Brain microvascular endothelial cell (primary cell): ENCODE measurements at regions not wholly inside any gene's neighbourhood (a gene's known extent, or its start where the extent isn't known, plus 50 kb on each side); places are given as distances from the start of the nearest gene placed in this dataset.

Experiments
- DNase-seq: peaks from one replicate; pipeline ENCODE4 v3.0.0-alpha.2; 2020
- H3K27ac ChIP-seq: fragments of 250-450 bp; sonication (Bioruptor Pico); 2 replicates; pipeline ENCODE4 v1.5.1; 2020; ENCODE audit warnings: mild to moderate bottlenecking, moderate library complexity
- H3K27me3 ChIP-seq: fragments of 250-450 bp; sonication (Bioruptor Pico); replicated peaks from 2 replicates; pipeline ENCODE4 v1.5.1; 2020; ENCODE audit warnings: mild to moderate bottlenecking
- H3K36me3 ChIP-seq: fragments of 250-450 bp; sonication (Bioruptor Pico); replicated peaks from 2 replicates; pipeline ENCODE4 v1.5.1; 2020; ENCODE audit warnings: mild to moderate bottlenecking
- H3K4me3 ChIP-seq: 2 replicates; pipeline ENCODE4 v1.5.1; 2011; ENCODE audit warnings: low read depth, mild to moderate bottlenecking, control low read depth, low read length, moderate library complexity
- CTCF ChIP-seq: IDR thresholded peaks from 2 replicates; pipeline ENCODE4 v1.5.1; 2011; ENCODE audit warnings: low read depth, mild to moderate bottlenecking, moderate library complexity, low read length, control low read depth, inconsistent platforms; ENCODE audit errors: missing control alignments
- in situ Hi-C: cut with HindIII; loops from 2 replicates; pipeline ENCODE4 v1.10.0; 2017; ENCODE audit warnings: low sequenced_read_pairs, low pct_ligation_motif_present

- H3K4me3 ChIP-seq: no peak overlapping the region
- H3K36me3 ChIP-seq: no peaks in the 10 kb centered on the region
- TF ChIP-seq CTCF: no peak
- H3K27me3 ChIP-seq: no peaks in the 10 kb centered on the region
- DNase-seq: no peak
- in situ Hi-C loops: no loop called here
- no peak overlapping the region for H3K27ac ChIP-seq
Measured at GRCh38 chr3:26558257-26558656, 64.3 kb upstream of the LRRC3B start.

- no peak for TF ChIP-seq CTCF
- Histone ChIP-seq H3K27ac (no peak overlapping the region), H3K27me3 (no peaks in the 10 kb centered on the region), H3K4me3 (no peak overlapping the region), H3K36me3 (no peaks in the 10 kb centered on the region)
- in situ Hi-C loops: no loop called here
- no peak for DNase-seq
Measured at GRCh38 chr3:26559227-26559626, 63.3 kb upstream of the LRRC3B start.

- Histone ChIP-seq H3K27ac (no peak overlapping the region), H3K36me3 (no peaks in the 10 kb centered on the region), H3K27me3 (no peaks in the 10 kb centered on the region), H3K4me3 (no peak overlapping the region)
- TF ChIP-seq CTCF: no peak
- DNase-seq: no peak
- in situ Hi-C loops: no loop called here
Measured at GRCh38 chr3:26560081-26560480, 62.5 kb upstream of the LRRC3B start.

- Histone ChIP-seq H3K4me3 (no peak overlapping the region), H3K27me3 (no peaks in the 10 kb centered on the region), H3K27ac (no peak overlapping the region), H3K36me3 (no peaks in the 10 kb centered on the region)
- in situ Hi-C loops: no loop called here
- no peak for DNase-seq
- TF ChIP-seq CTCF: no peak
Measured at GRCh38 chr3:26562021-26562768, 60.4 kb upstream of the LRRC3B start.
